GM21528 (cell line): ENCODE measurements at regions not wholly inside any gene's neighbourhood (a gene's known extent, or its start where the extent isn't known, plus 50 kb on each side); places are given as distances from the start of the nearest gene placed in this dataset.
"Not testable (repeated sequence)": the region's sequence is repeated elsewhere in the genome, so short reads cannot be mapped to it uniquely, and the experiment has no call there.

Experiments
- ATAC-seq: cut with Tn5 transposase; IDR thresholded peaks from one replicate; pipeline ENCODE4 v1.9.1; 2021; ENCODE audit warnings: mild to moderate bottlenecking, moderate library complexity; ENCODE audit not compliant: unreplicated experiment, low FRiP score

DNA sequence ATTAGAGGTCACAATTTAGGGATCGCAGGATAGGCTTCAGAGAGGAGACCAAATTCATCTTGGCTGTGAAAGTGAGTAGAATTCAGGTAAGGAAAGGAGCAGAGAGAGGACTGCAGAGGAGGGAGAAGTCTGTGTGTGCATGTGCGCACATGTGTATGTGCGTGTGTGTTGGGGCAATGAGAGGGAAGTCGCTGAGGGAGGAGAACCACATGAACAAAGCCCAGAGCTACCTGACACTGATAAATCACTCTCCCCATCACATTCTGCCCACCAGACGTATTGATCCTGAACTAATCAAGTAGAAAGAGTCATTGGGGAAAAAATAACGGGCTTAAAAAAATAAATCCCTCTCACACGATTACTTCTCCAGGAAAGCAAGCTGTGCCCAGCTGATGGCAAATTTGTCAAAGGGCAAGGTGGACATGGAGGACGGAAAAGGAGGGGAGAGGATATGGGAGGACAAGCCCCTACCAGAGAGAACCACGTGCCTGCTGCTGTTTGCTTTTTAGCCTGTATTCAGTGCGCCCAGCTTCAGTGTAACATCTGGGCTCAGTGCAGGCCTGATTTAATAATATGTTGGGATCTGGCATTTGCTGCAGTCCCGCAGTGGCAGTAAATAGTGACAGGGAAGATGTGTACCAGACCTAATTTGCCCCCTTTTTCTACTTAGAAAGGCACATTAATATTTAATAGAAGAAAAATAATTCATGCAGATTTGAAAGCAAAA lies 307.5 kb downstream of the C1D start:
- no peak for ATAC-seq

DNA sequence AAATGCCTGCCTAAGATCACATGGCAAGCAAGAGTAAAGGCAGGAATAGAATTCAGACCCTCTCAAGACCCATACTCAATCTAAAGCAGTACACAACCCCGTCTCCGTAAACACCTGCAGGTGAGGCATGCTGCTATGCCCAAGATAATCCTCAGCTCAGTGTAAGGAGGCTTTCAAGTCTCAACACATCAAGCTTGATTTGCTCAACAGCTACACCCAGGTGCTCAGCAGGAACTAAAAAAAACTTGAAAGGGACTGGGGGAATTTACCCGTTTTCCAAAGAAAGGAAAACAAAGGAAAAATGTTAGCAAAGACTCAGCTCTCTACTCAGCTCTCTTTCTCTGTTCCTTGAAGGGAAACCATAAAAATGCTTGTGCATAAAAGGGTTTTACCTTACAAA lies 301.8 kb downstream of the C1D start:
- no peak for ATAC-seq

GRCh38 chr2:67771380-67771779 lies 291.4 kb downstream of the C1D start:
- ATAC-seq, result no peak

DNA sequence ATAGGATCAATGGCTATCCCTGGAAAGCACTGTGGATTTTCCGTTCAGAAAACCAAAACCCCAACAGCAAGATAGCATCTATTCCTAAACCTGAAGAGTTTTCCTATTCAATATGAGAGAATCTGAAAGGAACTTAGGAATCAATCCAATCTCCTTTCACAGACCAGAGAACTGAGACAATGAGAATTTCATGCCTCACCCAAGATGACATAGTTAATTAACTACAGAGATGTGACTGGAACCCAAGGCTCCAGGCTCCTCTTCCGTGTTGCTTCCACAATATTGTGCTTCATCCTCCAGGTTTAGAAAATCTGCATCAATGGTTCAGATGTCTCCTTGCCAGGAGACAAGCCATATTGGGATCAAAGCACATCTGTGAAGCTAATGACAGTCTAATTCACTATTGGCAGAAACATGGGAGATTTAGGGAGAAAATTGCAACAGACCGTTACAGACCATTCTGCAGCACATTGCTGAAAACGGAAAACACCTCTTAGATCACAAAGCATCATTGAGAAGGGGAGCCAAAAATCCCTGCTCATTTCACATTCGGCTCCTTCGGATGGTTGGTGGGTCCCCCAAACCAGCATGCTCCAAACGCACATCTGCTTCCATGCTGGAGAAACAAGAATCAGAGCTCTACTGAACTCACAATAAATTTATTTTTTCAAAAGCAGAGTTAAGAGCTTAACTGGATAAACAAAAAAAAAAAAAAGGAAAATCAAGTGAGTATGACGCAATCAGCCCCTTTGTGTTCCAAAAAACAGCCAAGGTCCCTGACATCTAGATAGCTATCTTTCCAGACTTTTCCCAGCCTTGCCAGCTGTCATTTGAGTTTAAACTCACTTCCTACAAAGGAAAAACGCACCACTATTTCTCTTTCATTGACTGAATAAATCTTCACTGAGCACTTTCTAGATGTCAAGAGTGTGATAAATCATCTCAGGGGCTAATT lies 290.3 kb downstream of the C1D start:
- ATAC-seq, result no peak

- ATAC-seq, result no peak
Measured at GRCh38 chr2:67773851-67774250, 289.0 kb downstream of the C1D start.

DNA sequence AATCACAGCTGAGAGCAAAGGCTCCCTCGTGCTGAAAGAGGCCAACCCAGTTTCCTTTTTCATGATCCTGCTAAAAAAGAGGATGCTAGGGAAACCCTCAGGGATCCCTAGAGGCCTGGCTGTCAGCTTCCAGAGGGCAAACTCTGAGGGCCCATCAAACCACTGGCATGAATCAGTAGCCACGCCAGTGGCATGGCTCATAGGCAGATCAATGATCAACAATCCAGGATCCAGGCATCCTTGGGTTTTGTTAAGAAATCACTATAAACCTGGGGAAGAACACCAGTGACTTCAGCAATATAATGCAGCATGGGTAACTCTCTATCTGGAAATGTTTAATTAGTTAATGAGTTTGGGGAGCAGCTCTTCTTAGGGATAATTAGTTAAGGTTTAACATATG lies 286.5 kb downstream of the C1D start:
- ATAC-seq, result no peak

DNA sequence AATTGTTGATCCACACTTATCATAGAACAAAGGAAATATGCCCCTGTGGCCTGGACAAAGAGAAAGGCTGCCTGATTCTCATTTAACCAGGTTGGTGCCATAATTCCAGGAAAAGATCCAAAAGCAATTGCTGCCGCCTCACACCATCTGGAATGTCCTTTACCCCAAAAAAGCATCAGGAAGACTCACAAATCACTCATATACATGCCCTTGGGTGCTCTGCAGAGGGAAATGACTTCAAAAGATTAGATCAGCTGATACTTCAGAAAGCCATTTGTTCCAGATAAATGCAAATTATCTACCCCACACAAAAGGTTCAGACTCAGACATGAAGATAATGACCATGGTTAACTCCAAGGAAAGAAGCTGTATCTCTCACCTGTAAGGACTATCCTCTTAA lies 285.8 kb downstream of the C1D start:
- ATAC-seq, result no peak

DNA sequence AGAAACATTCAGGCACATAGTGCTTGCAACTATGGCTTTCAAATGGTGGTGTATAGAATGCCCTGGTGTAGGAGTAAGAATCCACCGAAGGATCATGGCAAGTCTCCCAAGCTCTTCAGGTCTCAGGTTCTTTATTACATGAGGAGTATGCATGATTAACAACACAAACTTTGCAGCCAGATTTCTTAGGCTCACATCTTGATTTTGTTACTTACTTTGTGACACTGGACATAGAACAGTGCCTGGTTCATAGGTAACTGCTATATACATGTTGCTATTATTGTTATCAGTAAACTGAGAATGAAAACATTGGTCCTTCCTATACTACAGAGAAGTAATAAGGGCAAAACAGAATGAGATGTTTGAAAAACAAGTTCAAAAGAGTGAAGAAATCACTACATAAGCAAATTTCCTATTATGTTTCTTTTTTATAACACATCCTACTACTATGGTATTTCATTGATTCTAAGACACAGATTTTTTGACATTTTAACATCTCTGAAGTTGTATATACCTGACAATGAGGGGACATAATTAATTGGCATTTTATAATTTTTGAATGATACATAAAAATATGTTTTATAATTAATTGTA lies 284.9 kb downstream of the C1D start:
- ATAC-seq, result no peak

DNA sequence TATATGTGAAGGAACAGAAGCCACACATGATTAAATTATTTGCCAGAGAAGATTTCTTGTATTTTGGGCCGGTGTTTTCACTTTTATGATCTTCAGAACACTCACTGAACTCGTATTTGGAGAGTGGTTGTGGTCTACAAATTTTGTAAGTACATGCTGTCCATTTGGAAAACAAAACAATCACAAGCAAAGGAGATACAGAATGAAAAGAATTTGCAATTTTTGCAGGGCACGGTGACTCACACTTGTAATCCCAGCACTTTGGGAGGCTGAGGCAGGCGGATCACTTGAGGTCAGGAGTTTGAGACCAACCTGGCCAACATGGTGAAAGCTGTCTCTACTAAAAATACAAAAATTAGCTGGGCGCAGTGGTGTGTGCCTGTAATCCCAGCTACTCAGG lies 282.0 kb downstream of the C1D start:
- ATAC-seq, result not testable (repeated sequence)

GRCh38 chr2:67782443-67782842 lies 280.4 kb downstream of the C1D start:
- no peak for ATAC-seq

- no peak for ATAC-seq
Measured at GRCh38 chr2:67783026-67783425, 279.8 kb downstream of the C1D start.

- ATAC-seq, result no peak
Measured at GRCh38 chr2:67790622-67791021, 272.2 kb downstream of the C1D start.

DNA sequence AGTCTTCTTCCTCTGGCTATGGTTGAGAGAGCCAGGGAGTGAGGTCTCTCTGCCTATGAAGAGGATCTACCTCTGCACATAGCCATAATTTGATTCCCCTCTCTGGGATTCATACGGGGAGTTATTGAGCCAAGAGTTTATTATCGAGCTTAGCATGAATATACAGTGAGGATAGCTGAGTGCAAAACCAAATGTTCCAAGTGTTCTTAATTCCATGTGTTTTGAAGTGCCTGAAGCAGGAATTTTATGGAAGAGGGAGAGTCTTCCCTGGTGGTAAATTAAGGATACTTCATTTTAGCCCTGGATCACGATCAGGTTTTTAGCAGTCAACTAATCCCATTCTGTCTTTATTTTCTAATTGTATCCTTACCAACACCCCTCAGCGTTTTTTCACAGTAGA lies 270.6 kb downstream of the C1D start:
- ATAC-seq, result no peak

DNA sequence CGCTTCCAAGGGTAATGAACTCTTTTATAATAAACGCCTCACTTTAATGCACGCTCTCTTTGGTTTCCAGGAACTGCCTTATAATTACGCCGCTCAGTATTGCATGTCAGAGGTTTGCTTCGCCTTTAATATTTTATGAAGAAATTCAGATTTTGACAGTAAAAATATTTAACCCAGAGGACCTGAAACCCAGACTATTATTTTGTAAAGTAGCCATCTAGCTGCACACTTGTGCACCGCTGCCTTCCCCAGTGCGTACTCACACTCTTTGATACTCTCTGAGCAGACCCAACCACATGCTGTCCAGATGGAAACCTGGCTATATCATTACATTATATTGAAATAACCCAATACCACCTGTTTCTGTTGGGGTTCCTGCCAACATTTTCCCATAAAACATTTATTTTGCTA lies 270.1 kb downstream of the C1D start:
- ATAC-seq, result no peak

DNA sequence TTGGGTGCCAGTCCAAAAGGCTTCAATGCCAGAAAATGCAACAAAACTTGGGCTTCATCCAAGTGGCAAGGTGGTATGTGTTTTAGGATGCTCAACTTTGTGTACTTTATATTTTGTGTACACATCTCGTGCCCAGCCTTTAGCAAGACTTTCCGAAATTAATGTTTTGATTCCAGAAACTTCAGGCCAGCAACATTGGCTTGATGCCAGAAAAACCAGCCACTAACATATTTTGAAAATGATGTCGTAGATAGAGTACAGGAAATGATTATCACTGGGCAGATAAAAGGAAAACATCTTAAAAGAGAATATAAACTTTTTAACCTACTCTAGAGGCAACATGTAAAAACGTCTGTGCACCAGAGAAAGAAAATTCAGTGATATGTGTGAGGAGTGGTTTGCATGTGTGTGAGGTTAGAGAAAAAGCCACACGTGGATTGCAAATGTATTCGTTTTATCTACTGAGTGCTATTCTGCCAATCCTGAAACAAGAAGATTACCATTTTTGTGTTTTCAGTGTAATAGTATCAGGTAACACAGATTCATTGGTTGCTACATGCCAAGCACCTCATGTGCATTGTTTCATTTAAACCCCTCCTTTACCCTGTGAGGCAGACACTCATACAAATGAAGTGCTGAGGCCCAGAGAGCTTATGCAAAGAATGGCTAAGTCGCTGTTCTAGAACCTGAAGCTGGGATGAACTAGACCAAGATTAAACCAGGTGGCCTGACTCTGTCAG lies 264.8 kb downstream of the C1D start:
- ATAC-seq, result no peak

GRCh38 chr2:67798541-67799160 lies 264.2 kb downstream of the C1D start:
- no peak for ATAC-seq

GRCh38 chr2:67799886-67800285 lies 262.9 kb downstream of the C1D start:
- no peak for ATAC-seq

GRCh38 chr2:67802291-67802690 lies 260.5 kb downstream of the C1D start:
- no peak for ATAC-seq

GRCh38 chr2:67802824-67803223 lies 260.0 kb downstream of the C1D start:
- no peak for ATAC-seq

GRCh38 chr2:67806816-67807215 lies 256.0 kb downstream of the C1D start:
- ATAC-seq, result no peak
